Prostate gland (tissue), 2 donors: ENCODE measurements at regions not wholly inside any gene's neighbourhood (a gene's known extent, or its start where the extent isn't known, plus 50 kb on each side); places are given as distances from the start of the nearest gene placed in this dataset.

Source experiments
- CTCF ChIP-seq, 4 experiments: fragments of 200-600 bp in 2 of 4; fragments of 450-650 bp in 2 of 4; sonication (generic) in 2 of 4; IDR thresholded peaks; 1 replicate in 3 of 4; 2 replicates in 1 of 4; pipeline ENCODE4 v1.5.1; 2016 to 2019; ENCODE audit warnings: antibody characterized with exemption in 4 of 4, mild to moderate bottlenecking in 2 of 4, moderate library complexity in 2 of 4
- POLR2A ChIP-seq: fragments of 450-650 bp; IDR thresholded peaks from one replicate; pipeline ENCODE4 v1.6.1; 2016; ENCODE audit warnings: antibody characterized with exemption, mild to moderate bottlenecking

GRCh38 chr5:68749631-68750030, 344.2 kb upstream of the SLC30A5 start:
- no peak for TF ChIP-seq CTCF (IDR thresholded peaks at IDR 0.05)
- no peak for TF ChIP-seq POLR2A
